ENCODE measurements at regions not wholly inside any gene's neighbourhood (a gene's known extent, or its start where the extent isn't known, plus 50 kb on each side); places are given as distances from the start of the nearest gene placed in this dataset.

- no peaks in the 10 kb centered on the region for H3K4me1 ChIP-seq (ENCODE audit: control insufficient read depth, insufficient read depth, low read length)
- H3K4ac ChIP-seq (ENCODE audit: low read depth, low read length) = no peak overlapping the region
- ChIA-PET POLR2A (ENCODE audit: unreplicated experiment) (no interaction called here), CTCF (no interaction called here)
- no peak overlapping the region for H3K14ac ChIP-seq (replicated peaks; ENCODE audit: low read depth, low read length)
- no peak overlapping the region for H3K4me3 ChIP-seq (ENCODE audit: insufficient read depth, low read depth, low read length)
- intact Hi-C loops (cut with micrococcal nuclease) (no loop called here), in situ Hi-C loops (cut with MboI; ENCODE audit: low sequenced_read_pairs) (no loop called here), dilution Hi-C loops (cut with HindIII; ENCODE audit: low sequenced_read_pairs, unreplicated experiment) (no loop called here)
- H3K27ac ChIP-seq (ENCODE audit: insufficient read depth, low read length) = no peak overlapping the region
- no peak overlapping the region for H2BK15ac ChIP-seq (ENCODE audit: low read depth, low read length)
- H3K23ac ChIP-seq (ENCODE audit: low read depth, low read length) = no peak overlapping the region
- no peak overlapping the region for H4K5ac ChIP-seq (ENCODE audit: low read depth, low read length)
- ATAC-seq (ENCODE audit: low read depth) = no peak
- H3K9me3 ChIP-seq (ENCODE audit: control insufficient read depth, insufficient read depth, low read length) = no peaks in the 10 kb centered on the region
- no peak overlapping the region for H2AK9ac ChIP-seq (replicated peaks; ENCODE audit: low read depth, low read length, poor library complexity)
- H3K9me1 ChIP-seq (ENCODE audit: insufficient read depth, low read length) = no peaks in the 10 kb centered on the region
- H3K79me1 ChIP-seq (ENCODE audit: low read depth in 1 of 2, low read length in 2 of 2) = no peaks in the 10 kb centered on the region
- WGBS, 2 experiments (ENCODE audit: extremely low coverage in 2 of 2, insufficient read length in 1 of 2) = no CpG with 5 or more reads among the region's 1 CpG
- H2BK120ac ChIP-seq (ENCODE audit: low read depth, low read length) = no peak overlapping the region
- no peak overlapping the region for H2BK20ac ChIP-seq (ENCODE audit: low read depth, low read length)
- no TSS peak for BruUV-seq (replicated peaks)
- H3K56ac ChIP-seq (ENCODE audit: extremely low read depth, insufficient read depth, low read length) = no peak overlapping the region
- no peak overlapping the region for H2BK5ac ChIP-seq (ENCODE audit: low read depth, low read length, poor library complexity, severe bottlenecking)
- H4K8ac ChIP-seq (ENCODE audit: low read depth in 2 of 2, low read length in 2 of 2) = no peak overlapping the region
- H4K91ac ChIP-seq (ENCODE audit: insufficient read depth, low read depth, low read length) = no peak overlapping the region
- no peak overlapping the region for H2AFZ ChIP-seq (replicated peaks; ENCODE audit: low read length, poor library complexity)
- no peaks in the 10 kb centered on the region for H3K36me3 ChIP-seq (ENCODE audit: control insufficient read depth, insufficient read depth, low read length)
- no peak overlapping the region for H3K4me2 ChIP-seq (ENCODE audit: low read depth, low read length)
- no peak overlapping the region for H3K9ac ChIP-seq (ENCODE audit: low read depth, low read length)
- H2AK5ac ChIP-seq (ENCODE audit: low read depth, low read length) = no peak overlapping the region
- H3K18ac ChIP-seq (ENCODE audit: low read depth, low read length) = no peak overlapping the region
- no peaks in the 10 kb centered on the region for H4K20me1 ChIP-seq (ENCODE audit: insufficient read depth, low read length)
- no peak for DNase-seq
- H3K27me3 ChIP-seq (ENCODE audit: control insufficient read depth, insufficient read depth, low read length) = no peaks in the 10 kb centered on the region
- peak; percentile 63 for TF ChIP-seq MAFK (IDR thresholded peaks at IDR 0.05; ENCODE audit: low read depth, low read length)
- TF ChIP-seq RAD21 (IDR thresholded peaks at IDR 0.05; ENCODE audit: low read length) = no peak
These were observed 1321.4 kb downstream of the SLITRK1 start for GRCh38 chr13:82560889-82561288.

All from IMR-90 (cell line).